ENCODE measurements at regions not wholly inside any gene's neighbourhood (a gene's known extent, or its start where the extent isn't known, plus 50 kb on each side); places are given as distances from the start of the nearest gene placed in this dataset.

- DNase-seq (ENCODE audit: low read depth in 2 of 2) = no peak
These were observed 883.3 kb downstream of the TRIML1 start for GRCh38 chr4:189022440-189023035.

DNA sequence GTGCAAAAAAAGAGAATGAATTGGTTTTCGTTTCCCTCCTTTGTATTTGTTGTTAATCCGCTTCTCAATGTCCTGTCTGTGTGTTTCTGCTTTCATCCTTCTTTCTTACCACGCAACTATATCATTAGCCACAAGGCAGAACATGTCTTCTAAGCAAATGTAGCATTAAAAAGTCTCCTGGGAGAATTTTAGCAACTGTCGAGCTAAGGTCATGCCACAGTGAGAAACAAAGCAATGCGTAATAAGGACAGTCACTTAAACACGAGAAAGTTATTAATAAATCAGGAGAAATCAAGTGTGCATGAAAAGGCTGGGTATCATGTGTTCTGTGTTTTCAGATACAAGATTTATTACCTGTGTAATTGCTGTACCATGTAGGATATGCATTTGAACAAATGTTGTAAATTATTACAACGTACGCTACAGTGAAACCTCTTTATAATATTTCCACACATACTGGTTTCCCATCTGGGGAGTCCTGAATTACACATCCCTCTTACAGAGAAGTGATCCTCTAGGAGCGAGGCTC lies 890.8 kb downstream of the TRIML1 start:
- DNase-seq (ENCODE audit: low read depth in 2 of 2) = no peak

DNA sequence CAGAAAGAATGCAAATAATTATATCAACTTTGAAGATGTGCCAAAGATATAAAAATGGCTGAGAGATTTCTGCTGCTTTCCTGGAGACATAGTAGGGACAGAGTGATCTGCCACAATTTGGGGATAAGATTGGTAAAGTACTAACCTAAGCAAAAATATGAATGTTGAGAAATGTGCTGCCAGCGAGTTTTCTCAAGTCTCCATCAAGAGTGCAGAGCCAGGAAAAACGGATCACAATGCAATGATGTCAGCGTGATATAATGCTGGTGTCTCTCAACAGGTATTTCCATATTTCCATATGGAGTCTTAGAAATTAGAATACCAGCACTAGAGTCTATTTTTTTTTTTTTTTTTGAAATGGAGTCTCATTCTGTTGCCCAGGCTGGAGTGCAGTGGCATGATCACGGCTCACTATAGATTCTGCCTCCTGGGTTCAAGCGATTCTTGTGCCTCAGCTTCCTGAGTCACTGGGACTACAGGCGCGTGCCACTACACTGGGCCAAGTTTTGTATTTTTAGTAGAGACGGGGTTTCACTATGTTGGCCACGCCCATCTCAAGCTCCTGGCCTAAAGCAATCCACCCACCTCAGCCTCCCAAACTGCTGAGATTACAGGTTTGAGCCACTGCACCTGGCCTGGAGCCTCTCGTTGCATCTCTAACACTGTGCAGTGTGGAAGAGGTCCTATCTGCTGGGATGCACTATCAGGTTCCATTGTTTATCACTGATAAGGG lies 893.5 kb downstream of the TRIML1 start:
- no peak for DNase-seq (ENCODE audit: low read depth in 2 of 2)

- no peak for DNase-seq (ENCODE audit: low read depth in 2 of 2)
These were observed 894.6 kb downstream of the TRIML1 start for GRCh38 chr4:189033801-189034347.

- DNase-seq (ENCODE audit: low read depth in 2 of 2) = no peak
These were observed 895.9 kb downstream of the TRIML1 start for GRCh38 chr4:189035091-189035490.

DNA sequence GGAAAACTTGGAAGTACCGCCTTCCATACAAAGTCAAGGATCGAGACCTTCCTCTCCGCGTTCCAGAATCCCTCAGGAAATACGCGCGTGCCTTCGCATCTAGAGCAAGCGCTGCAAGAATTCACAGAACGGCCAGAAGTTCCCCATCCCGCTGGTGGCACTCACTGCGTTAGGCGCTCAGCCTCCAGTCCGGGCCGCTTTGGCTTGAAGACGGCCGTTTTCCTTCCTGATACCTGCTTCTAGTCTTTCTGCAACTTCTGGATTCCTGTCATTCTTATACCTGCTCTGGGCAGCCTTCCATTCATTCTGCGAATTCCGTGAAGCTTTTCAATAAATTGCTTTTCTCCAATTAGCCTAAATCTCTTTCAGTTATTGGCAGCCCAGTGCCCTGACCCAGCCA lies 896.4 kb downstream of the TRIML1 start:
- DNase-seq (ENCODE audit: low read depth in 2 of 2) = no peak

- DNase-seq (ENCODE audit: low read depth in 2 of 2) = no peak
These were observed 897.7 kb downstream of the TRIML1 start for GRCh38 chr4:189036906-189037305.

GRCh38 chr4:189046642-189047041 lies 894.0 kb upstream of the FRG1 start:
- DNase-seq (ENCODE audit: low read depth in 2 of 2) = no peak

- DNase-seq (ENCODE audit: low read depth in 2 of 2) = no peak
These were observed 892.6 kb upstream of the FRG1 start for GRCh38 chr4:189048119-189048518.

- no peak for DNase-seq (ENCODE audit: low read depth in 2 of 2)
These were observed 891.0 kb upstream of the FRG1 start for GRCh38 chr4:189049682-189050081.

DNA sequence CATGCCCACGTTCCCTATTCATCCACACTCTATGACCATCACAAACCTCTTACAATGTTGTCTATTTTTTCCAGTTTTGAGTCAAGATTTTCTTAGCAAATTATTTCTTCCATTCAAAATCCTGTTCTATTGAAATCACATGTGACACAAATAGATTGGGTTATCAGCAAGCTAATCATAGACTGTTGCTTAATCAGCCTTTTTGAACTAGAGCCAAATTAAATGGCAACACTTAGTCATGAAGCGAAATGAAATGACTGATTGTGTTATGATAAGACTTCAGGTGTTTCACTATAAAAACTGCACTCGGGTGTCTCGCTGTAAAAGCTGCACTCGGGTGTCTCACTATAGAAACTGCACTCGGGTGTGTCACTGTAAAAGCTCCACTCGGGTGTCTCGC lies 890.0 kb upstream of the FRG1 start:
- no peak for DNase-seq (ENCODE audit: low read depth in 2 of 2)

- no peak for DNase-seq (ENCODE audit: low read depth in 2 of 2)
These were observed 887.1 kb upstream of the FRG1 start for GRCh38 chr4:189053621-189054020.

GRCh38 chr4:189060104-189060503 lies 880.6 kb upstream of the FRG1 start:
- no peak for DNase-seq (ENCODE audit: low read depth in 2 of 2)

- no peak for DNase-seq (ENCODE audit: low read depth in 2 of 2)
These were observed 878.4 kb upstream of the FRG1 start for GRCh38 chr4:189062047-189062820.

- DNase-seq (ENCODE audit: low read depth in 2 of 2) = no peak
These were observed 870.9 kb upstream of the FRG1 start for GRCh38 chr4:189069772-189070171.

DNA sequence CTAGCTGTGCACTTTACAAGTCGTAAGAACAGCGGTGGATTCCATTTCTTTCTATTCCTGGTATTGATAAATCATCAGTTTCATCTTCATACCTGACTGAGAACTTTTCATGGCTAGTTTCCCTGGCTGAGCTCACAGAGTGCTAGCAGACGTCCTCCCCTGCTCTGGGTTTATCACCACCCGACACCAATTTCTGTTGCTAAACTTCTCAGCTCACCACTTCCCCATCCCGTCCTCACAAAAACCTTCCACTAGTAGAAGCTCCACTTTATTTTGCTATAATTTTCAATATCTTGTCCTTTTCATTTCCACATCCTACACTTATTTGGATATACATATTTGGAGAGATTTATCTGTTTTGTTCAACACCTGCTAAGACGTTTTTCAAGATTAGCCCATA lies 869.4 kb upstream of the FRG1 start:
- DNase-seq (ENCODE audit: low read depth in 2 of 2) = no peak

GRCh38 chr4:189073739-189074138 lies 866.9 kb upstream of the FRG1 start:
- no peak for DNase-seq (ENCODE audit: low read depth in 2 of 2)

DNA sequence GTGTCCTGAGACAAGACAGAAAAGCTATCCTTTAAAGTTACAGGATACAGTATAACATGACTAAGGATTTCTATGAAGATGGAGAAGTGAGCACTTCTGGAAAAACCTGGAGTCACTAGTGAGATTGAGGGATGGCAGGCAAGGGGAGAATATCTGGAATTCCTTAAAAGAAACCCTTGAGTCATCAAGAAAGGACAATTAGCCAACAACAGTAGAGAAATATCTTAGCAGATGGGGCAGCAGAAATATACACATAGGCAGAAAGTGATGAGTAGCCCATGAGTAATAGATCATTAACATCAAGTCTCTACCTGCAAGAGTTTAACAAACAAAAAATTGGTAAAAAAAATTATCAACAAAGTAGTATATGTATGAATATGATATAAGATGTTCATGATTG lies 858.8 kb upstream of the FRG1 start:
- no peak for DNase-seq (ENCODE audit: low read depth in 2 of 2)

DNA sequence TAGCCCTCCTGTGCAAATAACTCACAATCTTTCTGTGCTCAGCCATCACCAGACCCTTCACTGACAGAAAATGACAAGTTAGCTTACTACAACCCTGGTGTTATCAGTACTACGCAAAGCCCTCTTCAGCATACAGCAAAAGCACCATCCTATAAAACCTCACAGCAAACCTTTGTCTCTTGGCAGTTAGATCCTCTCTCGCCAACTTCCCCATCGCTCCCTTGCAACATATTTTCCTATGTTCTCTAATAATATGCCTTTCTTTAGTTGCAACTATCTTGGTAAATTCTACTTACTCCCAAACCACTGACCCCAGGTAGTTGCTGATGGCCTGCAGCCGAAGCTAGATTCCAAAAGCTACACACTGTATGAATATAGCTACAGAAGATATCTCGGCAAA lies 856.9 kb upstream of the FRG1 start:
- DNase-seq (ENCODE audit: low read depth in 2 of 2) = no peak

GRCh38 chr4:189084671-189085070 lies 856.0 kb upstream of the FRG1 start:
- DNase-seq (ENCODE audit: low read depth in 2 of 2) = no peak

- no peak for DNase-seq (ENCODE audit: low read depth in 2 of 2)
These were observed 852.7 kb upstream of the FRG1 start for GRCh38 chr4:189087971-189088370.

DNA sequence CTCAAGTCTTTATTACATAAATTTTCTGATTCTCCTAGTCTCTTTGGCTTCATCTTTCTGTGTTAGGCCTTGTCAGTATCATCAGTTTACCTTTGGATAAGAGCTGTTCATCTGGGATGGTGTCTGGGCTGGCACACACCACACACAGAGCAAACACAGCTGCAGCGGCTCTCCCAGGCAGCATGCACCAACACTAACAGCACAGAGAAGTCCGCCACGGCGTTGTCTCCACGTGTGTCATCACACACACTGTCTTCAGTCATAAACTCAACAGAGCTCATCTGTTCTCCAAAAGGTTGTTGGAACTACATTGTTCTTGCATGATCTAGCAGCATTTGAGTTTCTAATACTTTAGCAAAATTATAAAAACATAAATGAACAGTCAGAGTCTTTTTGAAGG lies 851.9 kb upstream of the FRG1 start:
- DNase-seq (ENCODE audit: low read depth in 2 of 2) = no peak

Measured in stimulated activated CD4-positive, alpha-beta T cell treated with anti-CD3 and anti-CD28 coated beads, Interleukin-1b, Interleukin-23, amount 100 ng/mL, for 1 hour (primary cell).